B cell (primary cell): ENCODE measurements at regions not wholly inside any gene's neighbourhood (a gene's known extent, or its start where the extent isn't known, plus 50 kb on each side); places are given as distances from the start of the nearest gene placed in this dataset.

Source experiments
- ATAC-seq: fragments of 200-7000 bp; cut with Tn5 transposase; one replicate; pipeline ENCODE4 v1.10.0; 2021; ENCODE audit warnings: low read depth, mild to moderate bottlenecking, moderate number of reproducible peaks, moderate library complexity
- CTCF ChIA-PET: fragments of 350-600 bp; sonication (Branson Sonifier 250); formaldehyde crosslinking; loops from one replicate; lab custom pipeline; 2021; ENCODE audit warnings: antibody characterized with exemption, inconsistent platforms; lab: Charles Lee
- POLR2A ChIA-PET: fragments of 350-600 bp; sonication (Branson Sonifier 250); formaldehyde crosslinking; loops from one replicate; lab custom pipeline; 2021; ENCODE audit warnings: antibody characterized with exemption; lab: Charles Lee
- DNase-seq: peaks from one replicate; pipeline ENCODE4 v3.0.0; 2013
- H2AFZ ChIP-seq: 2 replicates; pipeline ENCODE4 v1.6.1; 2012; ENCODE audit warnings: mild to moderate bottlenecking, low read depth, low read length; ENCODE audit not compliant: insufficient read depth, poor library complexity, severe bottlenecking
- H3K27ac ChIP-seq, 2 donors: 1 replicate in 1 of 2; 2 replicates in 1 of 2; pipeline ENCODE4 v1.5.1; 2012 to 2013; ENCODE audit warnings: low read length in 2 of 2, mild to moderate bottlenecking in 2 of 2, moderate library complexity in 1 of 2
- H3K27me3 ChIP-seq, 4 experiments: fragments of 200-600 bp in 1 of 4; sonication (generic) in 1 of 4; replicated peaks in 1 of 4; 1 replicate in 2 of 4; 2 replicates in 2 of 4; pipeline versions ENCODE4 v1.6.1 to v1.7.0; 2013 to 2016; ENCODE audit warnings: low read length in 3 of 4, mild to moderate bottlenecking in 2 of 4, mixed read lengths in 1 of 4, moderate library complexity in 1 of 4; ENCODE audit not compliant: insufficient read depth in 4 of 4, control insufficient read depth in 3 of 4; ENCODE audit errors: control extremely low read depth in 1 of 4
- H3K36me3 ChIP-seq, 2 experiments: replicated peaks in 1 of 2; 1 replicate in 1 of 2; 2 replicates in 1 of 2; pipeline versions ENCODE4 v1.6.1 to v1.7.1; 2013; ENCODE audit warnings: low read length in 1 of 2; ENCODE audit not compliant: insufficient read depth in 2 of 2, control insufficient read depth in 1 of 2; ENCODE audit errors: control extremely low read depth in 1 of 2, extremely low read depth in 1 of 2
- H3K4me1 ChIP-seq, 2 donors: fragments of 200-600 bp in 1 of 2; sonication (generic) in 1 of 2; 1 replicate in 1 of 2; 2 replicates in 1 of 2; pipeline versions ENCODE4 v1.5.1 to v1.6.1; 2013 to 2017; ENCODE audit warnings: low read length in 2 of 2; ENCODE audit not compliant: control insufficient read depth in 2 of 2, insufficient read depth in 2 of 2
- H3K4me2 ChIP-seq: replicated peaks from 2 replicates; pipeline ENCODE3; 2012; ENCODE audit warnings: mild to moderate bottlenecking, low read depth, low read length; ENCODE audit not compliant: poor library complexity, severe bottlenecking
- H3K4me3 ChIP-seq, 5 experiments: fragments of 200-600 bp in 1 of 5; sonication (generic) in 1 of 5; 1 replicate in 3 of 5; 2 replicates in 2 of 5; pipeline versions ENCODE4 v1.5.1 to v1.7.0; 2011 to 2016; ENCODE audit warnings: low read length in 4 of 5, mild to moderate bottlenecking in 4 of 5, low read depth in 2 of 5, control low read depth in 1 of 5, moderate library complexity in 1 of 5; ENCODE audit not compliant: insufficient read depth in 1 of 5; ENCODE audit errors: control extremely low read depth in 1 of 5, extremely low read depth in 1 of 5
- H3K79me2 ChIP-seq: fragments of 200-600 bp; sonication (generic); one replicate; pipeline ENCODE4 v1.6.0; 2016; ENCODE audit warnings: low read length; ENCODE audit not compliant: control insufficient read depth, insufficient read depth
- H3K9ac ChIP-seq: fragments of 200-600 bp; sonication (generic); 2 replicates; pipeline ENCODE4 v1.6.1; 2017; ENCODE audit warnings: mild to moderate bottlenecking, low read length, moderate library complexity
- H3K9me3 ChIP-seq, 3 donors: one replicate each; pipeline versions ENCODE4 v1.6.1 to v1.7.1; 2013; ENCODE audit warnings: low read length in 2 of 3; ENCODE audit not compliant: control insufficient read depth in 2 of 3, insufficient read depth in 1 of 3; ENCODE audit errors: control extremely low read depth in 1 of 3
- H4K20me1 ChIP-seq: 2 replicates; pipeline ENCODE4 v1.6.0; 2012; ENCODE audit warnings: mild to moderate bottlenecking, low read length; ENCODE audit not compliant: insufficient read depth, control insufficient read depth, poor library complexity, severe bottlenecking
- H3K27ac Mint-ChIP-seq: one replicate; pipeline ENCODE4 v1.8.0; 2021; ENCODE audit warnings: mixed read lengths
- H3K27me3 Mint-ChIP-seq: one replicate; pipeline ENCODE4 v1.8.0; 2021; ENCODE audit warnings: mixed read lengths
- H3K4me1 Mint-ChIP-seq: one replicate; pipeline ENCODE4 v1.8.0; 2021; ENCODE audit warnings: mixed read lengths
- H3K4me3 Mint-ChIP-seq: one replicate; pipeline ENCODE4 v1.8.0; 2021; ENCODE audit warnings: mixed read lengths
- H3K9me3 Mint-ChIP-seq: one replicate; pipeline ENCODE4 v1.8.0; 2022; ENCODE audit warnings: mixed read lengths; ENCODE audit not compliant: insufficient read depth
- CTCF ChIP-seq: fragments of 200-600 bp; IDR thresholded peaks from one replicate; pipeline ENCODE4 v1.8.0; 2022; ENCODE audit warnings: antibody characterized with exemption, mild to moderate bottlenecking
- EZH2 ChIP-seq: IDR thresholded peaks from 2 replicates; pipeline ENCODE4 v1.6.1; 2012; ENCODE audit warnings: borderline replicate concordance, low read depth, mild to moderate bottlenecking, moderate library complexity, low read length; ENCODE audit not compliant: insufficient read depth, poor library complexity, severe bottlenecking
- WGBS: methylation state at CpG from one replicate; pipeline ENCODE4 v1.1.5; 2013; ENCODE audit warnings: missing lambda C conversion rate; ENCODE audit not compliant: insufficient coverage; 5-methylcytosine and 5-hydroxymethylcytosine counted together
- intact Hi-C: fragments of 100-400 bp; cut with micrococcal nuclease; formaldehyde crosslinking; loops from one replicate; pipeline ENCODE4 v1.10.0; 2022

GRCh38 chr2:7353571-7353970 is 436.4 kb downstream of the RNF144A start:
- H3K27ac Mint-ChIP-seq, result no peak overlapping the region
- ChIA-PET POLR2A (no interaction called here), CTCF (no interaction called here)
- Histone ChIP-seq H3K4me3 (no peak overlapping the region), H3K27ac (no peak overlapping the region), H3K4me2 (no peak overlapping the region), H3K36me3 (no peaks in the 10 kb centered on the region), H4K20me1 (no peaks in the 10 kb centered on the region), H3K4me1 (no peaks in the 10 kb centered on the region), H3K27me3 (no peaks in the 10 kb centered on the region), H3K9me3 (no peaks in the 10 kb centered on the region), H2AFZ (no peak overlapping the region), H3K79me2 (no peaks in the 10 kb centered on the region), H3K9ac (no peak overlapping the region)
- ATAC-seq (no peak), DNase-seq (no peak)
- H3K4me1 Mint-ChIP-seq, result no peaks in the 10 kb centered on the region
- WGBS, result 88% methylated on average over 3 of the region's 4 CpGs
- no peaks in the 10 kb centered on the region for H3K9me3 Mint-ChIP-seq
- intact Hi-C loops, result no loop called here
- H3K4me3 Mint-ChIP-seq, result no peak overlapping the region
- no peak for TF ChIP-seq CTCF
- no peak for TF ChIP-seq EZH2
- peaks cover 2% of the 10 kb centered on the region for H3K27me3 Mint-ChIP-seq

GRCh38 chr2:7355781-7356180 is 438.6 kb downstream of the RNF144A start:
- no peaks in the 10 kb centered on the region for H3K9me3 ChIP-seq
- H3K4me3 ChIP-seq, result no peak overlapping the region
- POLR2A ChIA-PET, result no interaction called here
- no peaks in the 10 kb centered on the region for H3K4me1 ChIP-seq
- TF ChIP-seq EZH2 (no peak), CTCF (no peak)
- CTCF ChIA-PET, result no interaction called here
- no peak for ATAC-seq
- H2AFZ ChIP-seq, result no peak overlapping the region
- H3K27me3 ChIP-seq, result no peaks in the 10 kb centered on the region
- intact Hi-C loops, result no loop called here
- Mint-ChIP-seq H3K27ac (no peak overlapping the region), H3K9me3 (no peaks in the 10 kb centered on the region), H3K4me3 (no peak overlapping the region), H3K27me3 (peaks cover 3% of the 10 kb centered on the region), H3K4me1 (no peaks in the 10 kb centered on the region)
- no peaks in the 10 kb centered on the region for H3K36me3 ChIP-seq
- no peak overlapping the region for H3K4me2 ChIP-seq
- no peak overlapping the region for H3K27ac ChIP-seq
- H3K9ac ChIP-seq, result no peak overlapping the region
- no peak for DNase-seq
- 87% methylated on average over 10 of the region's 10 CpGs for WGBS
- H3K79me2 ChIP-seq, result no peaks in the 10 kb centered on the region
- no peaks in the 10 kb centered on the region for H4K20me1 ChIP-seq
